ENCODE measurements at regions not wholly inside any gene's neighbourhood (a gene's known extent, or its start where the extent isn't known, plus 50 kb on each side); places are given as distances from the start of the nearest gene placed in this dataset.

GRCh38 chr3:39718674-39719595 is 90.5 kb upstream of the MYRIP start:
- peak; percentile 53; the same call in 2 of the 3 replicates for ATAC-seq (ENCODE audit: low read depth)
- Histone ChIP-seq H3K4me1 (ENCODE audit: insufficient read depth, poor library complexity, severe bottlenecking) (no peaks in the 10 kb centered on the region), H3K27me3 (ENCODE audit: insufficient read depth, poor library complexity, severe bottlenecking) (no peaks in the 10 kb centered on the region), H3K9me3 (ENCODE audit: severe bottlenecking) (no peaks in the 10 kb centered on the region), H3K4me3 (ENCODE audit: severe bottlenecking) (no peak overlapping the region), H3K36me3 (ENCODE audit: low read depth) (no peaks in the 10 kb centered on the region), H3K27ac (ENCODE audit: poor library complexity, severe bottlenecking) (no peak overlapping the region)
- no peak for DNase-seq (ENCODE audit: low spot score)
- TF ChIP-seq CTCF (IDR thresholded peaks at IDR 0.05; ENCODE audit: poor library complexity, severe bottlenecking), result no peak

- no peaks in the 10 kb centered on the region for H3K27me3 ChIP-seq (ENCODE audit: insufficient read depth, poor library complexity, severe bottlenecking)
- DNase-seq (ENCODE audit: low spot score), result no peak
- no peak overlapping the region for H3K4me3 ChIP-seq (ENCODE audit: severe bottlenecking)
- H3K9me3 ChIP-seq (ENCODE audit: severe bottlenecking), result no peaks in the 10 kb centered on the region
- no peak overlapping the region for H3K27ac ChIP-seq (ENCODE audit: poor library complexity, severe bottlenecking)
- no peaks in the 10 kb centered on the region for H3K36me3 ChIP-seq (ENCODE audit: low read depth)
- TF ChIP-seq CTCF (IDR thresholded peaks at IDR 0.05; ENCODE audit: poor library complexity, severe bottlenecking), result no peak
- ATAC-seq (ENCODE audit: low read depth), result no peak
- no peaks in the 10 kb centered on the region for H3K4me1 ChIP-seq (ENCODE audit: insufficient read depth, poor library complexity, severe bottlenecking)
Measured at GRCh38 chr3:39721076-39721475, 88.3 kb upstream of the MYRIP start.

GRCh38 chr3:39724233-39724846 is 85.1 kb upstream of the MYRIP start:
- H3K4me1 ChIP-seq (ENCODE audit: insufficient read depth, poor library complexity, severe bottlenecking), result no peaks in the 10 kb centered on the region
- DNase-seq (ENCODE audit: low spot score), result no peak
- TF ChIP-seq CTCF (IDR thresholded peaks at IDR 0.05; ENCODE audit: poor library complexity, severe bottlenecking), result peak; percentile 10
- H3K27ac ChIP-seq (ENCODE audit: poor library complexity, severe bottlenecking), result no peak overlapping the region
- no peaks in the 10 kb centered on the region for H3K27me3 ChIP-seq (ENCODE audit: insufficient read depth, poor library complexity, severe bottlenecking)
- H3K36me3 ChIP-seq (ENCODE audit: low read depth), result no peaks in the 10 kb centered on the region
- no peak for ATAC-seq (ENCODE audit: low read depth)
- H3K4me3 ChIP-seq (ENCODE audit: severe bottlenecking), result no peak overlapping the region
- no peaks in the 10 kb centered on the region for H3K9me3 ChIP-seq (ENCODE audit: severe bottlenecking)

- no peaks in the 10 kb centered on the region for H3K9me3 ChIP-seq (ENCODE audit: severe bottlenecking)
- no peaks in the 10 kb centered on the region for H3K4me1 ChIP-seq (ENCODE audit: insufficient read depth, poor library complexity, severe bottlenecking)
- no peak overlapping the region for H3K4me3 ChIP-seq (ENCODE audit: severe bottlenecking)
- no peaks in the 10 kb centered on the region for H3K27me3 ChIP-seq (ENCODE audit: insufficient read depth, poor library complexity, severe bottlenecking)
- ATAC-seq (ENCODE audit: low read depth) (no peak), DNase-seq (ENCODE audit: low spot score) (no peak)
- H3K36me3 ChIP-seq (ENCODE audit: low read depth), result no peaks in the 10 kb centered on the region
- TF ChIP-seq CTCF (IDR thresholded peaks at IDR 0.05; ENCODE audit: poor library complexity, severe bottlenecking), result no peak
- H3K27ac ChIP-seq (ENCODE audit: poor library complexity, severe bottlenecking), result no peak overlapping the region
Measured at GRCh38 chr3:39725321-39725720, 84.1 kb upstream of the MYRIP start.
